ENCODE measurements at regions not wholly inside any gene's neighbourhood (a gene's known extent, or its start where the extent isn't known, plus 50 kb on each side); places are given as distances from the start of the nearest gene placed in this dataset.

DNA sequence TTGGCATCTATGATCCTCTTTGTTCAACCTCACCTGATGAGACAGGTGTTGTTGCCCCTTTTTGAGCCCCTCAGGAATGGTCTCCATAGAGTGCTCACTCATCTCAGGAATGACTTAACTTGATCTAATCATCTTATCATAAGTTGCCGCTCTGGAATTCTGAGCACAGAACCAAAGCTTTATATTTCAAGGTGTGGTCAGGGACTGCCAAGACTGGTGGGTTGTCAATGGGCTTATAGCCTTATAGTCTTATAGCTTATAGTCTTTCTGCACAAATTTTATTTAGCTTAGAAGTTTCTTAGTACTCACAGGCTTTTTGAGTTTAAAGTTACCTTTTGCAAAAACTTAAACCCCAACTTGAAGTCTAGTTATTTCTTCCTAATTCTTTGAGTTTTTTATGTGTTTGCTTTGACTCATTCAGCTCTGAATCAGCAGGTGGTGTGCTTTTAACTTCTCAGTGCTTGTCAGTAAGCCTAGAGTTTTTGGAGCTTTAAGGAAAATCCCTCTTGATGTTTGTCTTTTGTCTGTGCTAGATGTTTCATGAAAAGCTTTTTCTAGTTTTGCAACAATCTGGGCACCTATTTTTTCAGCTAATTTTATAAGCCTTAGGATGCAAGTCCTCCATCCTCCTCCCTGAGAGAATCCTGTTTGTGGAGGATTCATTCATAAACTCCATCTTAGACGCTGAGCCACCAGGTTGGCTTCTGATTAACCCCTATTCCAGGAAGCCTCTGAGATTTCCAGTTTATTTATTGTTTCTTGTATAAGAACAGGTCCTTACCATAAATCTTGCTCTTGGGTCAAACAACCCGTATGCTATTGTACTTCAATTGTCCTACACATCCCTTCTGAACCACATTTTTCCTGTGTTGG lies 72.3 kb upstream of the SSTR4 start:
- TF ChIP-seq, protein P1, sequence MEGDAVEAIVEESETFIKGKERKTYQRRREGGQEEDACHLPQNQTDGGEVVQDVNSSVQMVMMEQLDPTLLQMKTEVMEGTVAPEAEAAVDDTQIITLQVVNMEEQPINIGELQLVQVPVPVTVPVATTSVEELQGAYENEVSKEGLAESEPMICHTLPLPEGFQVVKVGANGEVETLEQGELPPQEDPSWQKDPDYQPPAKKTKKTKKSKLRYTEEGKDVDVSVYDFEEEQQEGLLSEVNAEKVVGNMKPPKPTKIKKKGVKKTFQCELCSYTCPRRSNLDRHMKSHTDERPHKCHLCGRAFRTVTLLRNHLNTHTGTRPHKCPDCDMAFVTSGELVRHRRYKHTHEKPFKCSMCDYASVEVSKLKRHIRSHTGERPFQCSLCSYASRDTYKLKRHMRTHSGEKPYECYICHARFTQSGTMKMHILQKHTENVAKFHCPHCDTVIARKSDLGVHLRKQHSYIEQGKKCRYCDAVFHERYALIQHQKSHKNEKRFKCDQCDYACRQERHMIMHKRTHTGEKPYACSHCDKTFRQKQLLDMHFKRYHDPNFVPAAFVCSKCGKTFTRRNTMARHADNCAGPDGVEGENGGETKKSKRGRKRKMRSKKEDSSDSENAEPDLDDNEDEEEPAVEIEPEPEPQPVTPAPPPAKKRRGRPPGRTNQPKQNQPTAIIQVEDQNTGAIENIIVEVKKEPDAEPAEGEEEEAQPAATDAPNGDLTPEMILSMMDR (IDR thresholded peaks at IDR 0.05): no peak
- TF ChIP-seq EZH2 (IDR thresholded peaks at IDR 0.05; ENCODE audit: borderline replicate concordance, insufficient read depth, low read depth, low read length, poor library complexity, severe bottlenecking): no peak
- H3K27me3 ChIP-seq (replicated peaks in 1 of 4; ENCODE audit: control extremely low read depth in 1 of 4, control insufficient read depth in 3 of 4, insufficient read depth in 4 of 4, low read length in 3 of 4): no peaks in the 10 kb centered on the region
- Mint-ChIP-seq H3K4me1 (no peaks in the 10 kb centered on the region), H3K9me3 (ENCODE audit: insufficient read depth) (peaks cover 2% of the 10 kb centered on the region), H3K4me3 (no peak overlapping the region), H3K27me3 (no peaks in the 10 kb centered on the region), H3K27ac (no peak overlapping the region)
- peaks cover 0 to 7% (median 0%) of the 10 kb centered on the region in 3 donors for H3K9me3 ChIP-seq (ENCODE audit: control extremely low read depth in 1 of 3, control insufficient read depth in 2 of 3, insufficient read depth in 1 of 3, low read length in 2 of 3)
- no CpG with 5 or more reads among the region's 3 CpGs for WGBS (ENCODE audit: insufficient coverage)
- CTCF ChIA-PET: no interaction called here
- no peak overlapping the region for H3K4me3 ChIP-seq (ENCODE audit: control extremely low read depth in 1 of 5, extremely low read depth in 1 of 5, insufficient read depth in 1 of 5, low read depth in 2 of 5, low read length in 4 of 5)
- DNase-seq: no peak
- H2AFZ ChIP-seq (ENCODE audit: insufficient read depth, low read depth, low read length, poor library complexity, severe bottlenecking): no peak overlapping the region
- intact Hi-C loops (cut with micrococcal nuclease): no loop called here
- no peak overlapping the region for H3K9ac ChIP-seq (ENCODE audit: low read length)
- POLR2A ChIA-PET: no interaction called here
- no peaks in the 10 kb centered on the region for H3K4me1 ChIP-seq (ENCODE audit: control insufficient read depth in 2 of 2, insufficient read depth in 2 of 2, low read length in 2 of 2)
- H3K4me2 ChIP-seq (replicated peaks; ENCODE audit: low read depth, low read length, poor library complexity, severe bottlenecking): no peak overlapping the region
- H4K20me1 ChIP-seq (ENCODE audit: control insufficient read depth, insufficient read depth, low read length, poor library complexity, severe bottlenecking): no peaks in the 10 kb centered on the region
- H3K79me2 ChIP-seq (ENCODE audit: control insufficient read depth, insufficient read depth, low read length): no peaks in the 10 kb centered on the region
- H3K27ac ChIP-seq (ENCODE audit: low read length in 2 of 2): no peak overlapping the region
- ATAC-seq (ENCODE audit: low read depth): no peak
- H3K36me3 ChIP-seq (replicated peaks in 1 of 2; ENCODE audit: control extremely low read depth in 1 of 2, control insufficient read depth in 1 of 2, extremely low read depth in 1 of 2, insufficient read depth in 2 of 2, low read length in 1 of 2): no peaks in the 10 kb centered on the region

DNA sequence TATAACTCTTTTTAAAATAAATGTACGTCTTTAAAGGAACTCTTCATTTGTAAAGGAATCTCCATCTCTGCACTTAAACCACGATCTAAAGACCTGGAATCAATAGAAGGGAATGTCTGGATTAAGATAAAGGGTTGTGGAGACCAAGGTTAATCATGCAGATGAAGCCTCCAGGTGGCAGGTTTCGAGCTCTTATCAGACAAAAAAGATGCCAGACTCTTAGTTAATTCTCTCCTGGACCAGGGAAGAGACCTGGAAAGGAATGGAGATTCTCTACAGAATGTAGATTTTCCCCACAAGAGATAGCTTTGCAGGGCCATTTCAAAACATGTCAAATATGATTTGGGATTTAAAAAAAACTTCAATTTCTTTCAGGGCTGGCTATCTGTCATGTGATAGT lies 71.5 kb upstream of the SSTR4 start:
- H3K4me3 Mint-ChIP-seq: no peak overlapping the region
- ChIA-PET POLR2A (no interaction called here), CTCF (no interaction called here)
- no peak for ATAC-seq (ENCODE audit: low read depth)
- WGBS (ENCODE audit: insufficient coverage): no CpG with 5 or more reads among the region's 3 CpGs
- no peak for DNase-seq
- TF ChIP-seq, protein P1 (IDR thresholded peaks at IDR 0.05): no peak
- no peak for TF ChIP-seq EZH2 (IDR thresholded peaks at IDR 0.05; ENCODE audit: borderline replicate concordance, insufficient read depth, low read depth, low read length, poor library complexity, severe bottlenecking)
- no peaks in the 10 kb centered on the region for H3K79me2 ChIP-seq (ENCODE audit: control insufficient read depth, insufficient read depth, low read length)
- H3K9me3 Mint-ChIP-seq (ENCODE audit: insufficient read depth): peaks cover 2% of the 10 kb centered on the region
- no peaks in the 10 kb centered on the region for H3K27me3 ChIP-seq (replicated peaks in 1 of 4; ENCODE audit: control extremely low read depth in 1 of 4, control insufficient read depth in 3 of 4, insufficient read depth in 4 of 4, low read length in 3 of 4)
- H3K27me3 Mint-ChIP-seq: no peaks in the 10 kb centered on the region
- H2AFZ ChIP-seq (ENCODE audit: insufficient read depth, low read depth, low read length, poor library complexity, severe bottlenecking): no peak overlapping the region
- intact Hi-C loops (cut with micrococcal nuclease): no loop called here
- H3K9me3 ChIP-seq (ENCODE audit: control extremely low read depth in 1 of 3, control insufficient read depth in 2 of 3, insufficient read depth in 1 of 3, low read length in 2 of 3): peaks cover 0 to 6% (median 0%) of the 10 kb centered on the region in 3 donors
- H3K4me2 ChIP-seq (replicated peaks; ENCODE audit: low read depth, low read length, poor library complexity, severe bottlenecking): no peak overlapping the region
- H3K9ac ChIP-seq (ENCODE audit: low read length): no peak overlapping the region
- no peak overlapping the region for H3K27ac Mint-ChIP-seq
- H3K27ac ChIP-seq (ENCODE audit: low read length in 2 of 2): no peak overlapping the region
- no peak overlapping the region for H3K4me3 ChIP-seq (ENCODE audit: control extremely low read depth in 1 of 5, extremely low read depth in 1 of 5, insufficient read depth in 1 of 5, low read depth in 2 of 5, low read length in 4 of 5)
- H4K20me1 ChIP-seq (ENCODE audit: control insufficient read depth, insufficient read depth, low read length, poor library complexity, severe bottlenecking): no peaks in the 10 kb centered on the region
- no peaks in the 10 kb centered on the region for H3K36me3 ChIP-seq (replicated peaks in 1 of 2; ENCODE audit: control extremely low read depth in 1 of 2, control insufficient read depth in 1 of 2, extremely low read depth in 1 of 2, insufficient read depth in 2 of 2, low read length in 1 of 2)
- no peaks in the 10 kb centered on the region for H3K4me1 Mint-ChIP-seq
- no peaks in the 10 kb centered on the region for H3K4me1 ChIP-seq (ENCODE audit: control insufficient read depth in 2 of 2, insufficient read depth in 2 of 2, low read length in 2 of 2)
